Stimulated activated CD4-positive, alpha-beta T cell treated with anti-CD3 and anti-CD28 coated beads, Interleukin-1b, Interleukin-23, amount 100 ng/mL, for 48 hours (primary cell): ENCODE measurements at regions not wholly inside any gene's neighbourhood (a gene's known extent, or its start where the extent isn't known, plus 50 kb on each side); places are given as distances from the start of the nearest gene placed in this dataset.
"Not testable (repeated sequence)": the region's sequence is repeated elsewhere in the genome, so short reads cannot be mapped to it uniquely, and the experiment has no call there.

Experiments used
- DNase-seq: peaks from one replicate; pipeline ENCODE4 v3.0.0-alpha.2; 2020

DNA sequence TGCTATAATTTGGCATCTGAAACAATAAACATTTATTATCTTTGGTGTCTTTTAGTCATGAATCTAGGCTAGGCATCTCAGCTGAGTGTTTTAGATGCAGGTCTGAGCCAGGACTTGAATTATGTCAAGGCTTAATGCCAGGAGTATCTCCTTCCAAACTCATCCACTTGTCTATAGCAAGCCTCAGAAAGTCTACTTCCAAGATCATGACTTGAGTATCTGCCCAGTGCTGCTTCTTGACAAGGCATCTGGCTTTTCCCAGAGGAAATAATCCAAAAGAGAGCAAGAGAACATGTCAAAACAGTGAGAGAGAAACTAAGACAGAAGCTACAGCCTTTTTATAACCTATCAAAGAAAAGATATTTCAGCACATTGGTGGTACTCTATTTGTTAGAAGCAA, 1052.1 kb upstream of the PCDH10 start:
- DNase-seq = no peak

DNA sequence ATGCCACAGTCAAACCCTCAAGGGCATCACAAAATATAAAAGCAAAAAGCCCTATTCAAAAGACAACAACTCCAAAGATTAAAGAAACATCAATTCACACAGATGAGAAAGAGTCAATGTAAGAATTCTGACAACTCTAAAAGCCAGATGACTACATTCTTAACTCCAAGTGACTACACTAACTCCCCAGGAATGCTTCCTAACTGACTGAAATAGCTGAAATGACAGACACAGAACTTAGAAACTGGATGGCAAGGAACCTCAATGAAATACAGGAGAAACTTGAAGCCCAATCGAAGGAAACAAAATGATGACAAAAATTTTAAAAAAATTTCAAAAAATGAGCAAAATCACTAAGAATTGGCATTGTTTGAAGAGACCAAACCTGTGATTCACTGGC, 1047.6 kb upstream of the PCDH10 start:
- no peak for DNase-seq

DNA sequence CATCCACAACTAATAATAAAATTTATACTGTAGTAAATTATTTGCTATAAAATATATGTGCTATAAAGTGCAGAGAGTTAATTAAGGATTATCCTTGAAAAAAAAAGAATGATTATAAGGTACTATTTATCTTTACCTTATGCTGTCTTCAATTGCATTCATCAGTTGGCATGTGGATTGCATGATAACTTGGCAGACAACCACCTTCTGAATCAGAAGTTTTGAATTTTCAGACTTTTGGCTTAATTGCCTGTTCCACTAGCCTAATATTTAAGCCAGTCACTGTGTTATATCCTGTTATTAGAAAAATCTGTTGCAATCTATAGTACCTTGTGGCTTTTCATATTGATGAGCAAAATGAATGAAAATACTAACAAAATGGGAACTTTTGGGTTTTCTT, 1040.3 kb upstream of the PCDH10 start:
- no peak for DNase-seq

DNA sequence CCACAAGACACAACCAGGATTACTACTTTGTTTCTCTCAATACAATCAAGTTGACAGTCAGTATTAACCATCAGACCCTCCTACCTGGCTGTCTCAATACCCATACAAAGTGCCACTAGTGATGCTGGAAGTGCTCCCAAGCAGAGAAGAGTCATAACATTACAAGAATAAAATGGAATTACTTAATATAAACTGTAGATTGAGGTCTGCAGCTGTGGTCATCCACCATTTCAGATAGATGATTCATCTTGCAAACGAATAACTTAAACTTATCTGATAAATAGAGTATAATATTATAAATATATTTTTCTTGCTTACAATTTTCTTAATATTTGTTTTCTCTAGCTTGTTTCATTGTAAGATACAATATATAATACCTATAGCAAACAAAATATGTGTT, 1034.2 kb upstream of the PCDH10 start:
- DNase-seq = no peak

DNA sequence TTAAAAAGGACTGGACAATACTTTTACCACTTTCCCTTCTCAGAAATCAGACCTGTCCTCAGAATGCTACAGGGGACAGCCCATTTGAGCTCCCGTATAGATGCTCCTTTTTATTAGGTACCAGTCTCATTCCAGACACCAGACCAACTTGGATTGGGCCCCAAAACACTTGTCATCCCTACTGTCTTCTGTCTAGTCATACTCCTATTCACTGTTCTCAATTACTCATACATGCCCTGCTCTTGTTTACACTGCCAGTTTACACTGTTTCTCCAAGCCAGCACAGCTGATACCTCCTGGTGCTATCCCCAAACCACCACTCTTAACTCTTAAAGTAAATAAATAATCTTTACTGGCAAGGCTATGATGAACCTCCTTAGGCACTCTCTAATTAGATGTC, 1026.4 kb upstream of the PCDH10 start:
- not testable (repeated sequence) for DNase-seq

DNA sequence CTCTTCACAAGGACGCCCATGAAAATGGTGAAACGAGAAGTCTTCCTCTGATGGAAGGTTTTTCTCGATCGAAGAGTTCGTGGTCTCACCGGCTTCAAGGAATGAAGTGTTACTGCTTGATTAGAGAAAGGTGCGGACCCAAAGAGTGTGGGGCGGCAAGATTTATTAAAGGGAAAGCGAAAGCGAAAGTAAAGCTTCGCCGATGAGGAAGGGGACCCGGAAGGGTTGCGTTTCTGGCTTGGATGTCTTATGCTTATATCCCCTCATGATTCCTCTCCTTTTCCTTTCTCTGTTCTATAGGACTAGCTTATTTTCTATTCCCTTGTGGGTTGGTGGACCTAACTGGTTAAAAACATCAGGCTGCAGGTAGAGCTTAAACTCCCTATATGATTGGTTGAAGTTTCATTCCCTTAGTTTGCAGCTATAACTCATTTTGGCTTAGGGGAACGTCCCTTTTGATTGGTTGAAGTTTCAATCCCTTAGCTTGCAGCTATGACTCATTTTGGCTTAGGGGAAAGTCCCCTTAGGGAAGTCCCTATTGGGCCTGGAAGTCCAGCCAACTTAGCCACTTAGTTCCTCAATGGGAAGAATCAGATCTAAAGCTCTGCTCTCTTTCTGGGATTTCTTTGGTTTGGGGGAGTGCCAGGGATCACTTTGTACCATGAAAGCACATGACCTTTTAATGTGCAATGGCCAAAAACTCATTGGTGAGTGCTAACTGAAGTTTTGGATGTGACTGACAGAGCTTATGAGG, 1025.0 kb upstream of the PCDH10 start:
- DNase-seq = no peak

DNA sequence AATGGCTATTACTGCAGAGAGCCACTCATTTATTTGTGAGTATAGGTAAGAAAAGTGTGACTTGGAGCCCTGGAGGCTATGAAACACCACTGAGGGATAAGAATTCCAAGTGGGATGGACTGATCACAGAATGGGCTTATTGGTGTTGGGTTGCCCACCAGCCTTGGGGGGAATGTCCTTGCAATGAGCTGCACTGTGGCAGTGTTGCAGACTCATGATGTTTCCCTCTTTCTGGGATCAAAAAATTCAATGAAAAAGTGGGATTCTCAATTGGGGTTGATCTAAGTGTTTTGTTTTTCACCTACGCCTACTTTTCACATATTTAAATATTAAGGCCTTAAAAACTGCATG, 1024.5 kb upstream of the PCDH10 start:
- DNase-seq = no peak

DNA sequence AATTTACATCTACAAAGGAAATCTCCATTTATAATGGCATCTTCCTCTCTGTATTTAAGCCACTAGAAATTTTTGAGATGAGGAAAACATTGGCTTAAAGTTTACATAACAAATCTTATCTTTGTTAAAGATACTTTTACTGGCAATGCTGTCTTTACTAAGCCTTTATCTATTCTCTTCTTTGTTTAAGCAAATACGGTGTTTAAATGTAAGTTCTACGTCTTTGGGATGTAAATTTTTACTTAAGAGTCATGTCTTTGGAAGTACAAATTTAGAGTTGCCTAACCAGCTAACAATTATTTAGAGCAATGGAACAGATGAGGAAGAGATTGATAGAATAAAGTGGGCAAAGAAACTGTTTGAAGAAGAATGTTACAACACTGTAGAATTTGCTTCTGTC, 1024.0 kb upstream of the PCDH10 start:
- no peak for DNase-seq

DNA sequence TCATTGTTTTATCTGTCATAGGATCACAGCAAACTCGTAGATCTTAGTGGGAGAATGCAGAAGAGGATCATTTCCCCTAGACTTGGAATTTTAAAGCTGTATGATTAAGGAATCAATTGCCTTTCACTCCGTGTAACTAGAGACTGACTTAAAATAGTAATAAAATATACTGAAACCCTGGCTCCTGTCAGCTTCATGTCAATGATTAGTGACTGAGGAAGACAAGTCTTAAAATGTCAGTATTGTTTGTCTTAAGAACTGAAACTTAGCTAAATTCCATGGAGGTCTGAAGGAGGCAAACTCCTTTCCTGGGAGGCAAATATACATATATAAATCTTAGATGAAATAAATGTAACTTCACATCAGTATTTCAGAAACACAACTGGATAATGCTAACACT, 1016.7 kb upstream of the PCDH10 start:
- no peak for DNase-seq

DNA sequence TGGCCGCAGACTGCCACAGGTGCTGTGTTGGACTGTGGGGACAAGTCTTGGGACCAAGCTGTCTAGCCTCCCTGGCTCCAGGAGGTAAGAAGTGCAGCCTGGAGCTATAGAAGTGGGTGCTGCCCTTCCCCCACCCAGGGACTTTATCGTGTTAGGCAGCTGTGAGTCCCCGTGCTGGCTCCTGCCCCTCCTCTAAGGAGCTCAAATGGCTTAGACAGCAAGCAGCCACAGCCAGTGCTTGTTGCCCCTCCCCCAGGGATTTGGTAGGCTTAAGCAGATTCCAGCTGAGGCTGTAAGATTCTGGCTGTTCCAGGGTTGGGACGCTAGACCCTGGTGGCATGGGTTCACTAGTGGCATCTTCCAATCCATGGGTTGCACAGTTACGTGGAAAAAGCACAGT, 979.4 kb upstream of the PCDH10 start:
- no peak for DNase-seq

DNA sequence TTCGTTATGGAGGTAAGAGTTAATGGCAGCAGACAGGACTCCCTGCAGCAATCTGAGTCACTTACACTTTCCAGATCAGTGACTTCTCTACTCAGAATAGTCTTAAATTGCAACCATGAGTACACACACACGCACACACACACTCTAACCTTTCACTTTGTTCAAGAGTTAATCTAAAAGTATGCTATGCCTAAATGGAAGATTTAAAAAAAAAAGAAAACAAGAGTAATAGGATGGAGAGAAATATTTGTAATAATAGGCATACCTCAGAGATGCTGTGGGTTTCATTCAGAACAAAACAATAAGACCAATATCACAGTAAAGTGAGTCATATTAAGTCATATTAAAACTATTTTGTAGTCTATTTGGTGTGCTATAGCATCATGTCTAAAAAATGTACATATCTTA, 969.1 kb upstream of the PCDH10 start:
- no peak for DNase-seq

DNA sequence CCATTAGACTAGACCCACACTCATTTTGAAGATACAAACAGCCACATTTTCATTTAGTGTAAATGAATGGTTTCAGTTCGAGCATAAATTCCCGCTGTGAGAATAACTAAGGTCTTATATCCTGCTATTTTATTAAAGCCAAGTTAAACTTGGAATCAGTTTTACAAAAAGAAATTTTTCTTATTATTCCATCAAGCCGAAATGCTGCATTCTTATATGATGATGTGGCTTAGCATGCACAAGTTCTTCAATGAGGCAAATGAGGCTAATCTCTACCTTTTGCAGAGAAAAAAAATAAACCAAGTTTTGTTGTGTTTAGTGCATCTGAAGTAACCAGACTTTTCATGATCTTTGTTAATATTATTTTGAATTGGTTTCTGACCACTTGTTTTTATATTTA, 953.9 kb upstream of the PCDH10 start:
- no peak for DNase-seq

DNA sequence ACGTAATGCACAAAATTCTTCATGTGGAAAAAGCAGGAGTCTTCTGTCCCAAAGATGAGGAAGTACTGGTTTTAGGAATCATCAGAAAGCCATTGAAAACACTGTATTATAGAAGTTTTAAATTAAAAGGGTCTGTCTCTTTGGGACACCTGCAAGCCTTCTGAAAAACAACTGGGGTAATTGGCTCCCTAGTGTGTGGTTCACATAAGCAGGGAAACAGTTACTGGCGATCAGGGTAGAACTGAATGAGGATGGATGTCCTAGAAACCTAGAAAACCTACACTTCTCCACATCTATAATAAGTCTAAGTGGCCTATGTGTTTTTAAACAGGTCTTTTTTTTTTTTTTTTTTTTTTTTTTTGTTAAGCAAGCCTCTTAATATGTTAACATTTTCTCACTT, 945.5 kb upstream of the PCDH10 start:
- no peak for DNase-seq

DNA sequence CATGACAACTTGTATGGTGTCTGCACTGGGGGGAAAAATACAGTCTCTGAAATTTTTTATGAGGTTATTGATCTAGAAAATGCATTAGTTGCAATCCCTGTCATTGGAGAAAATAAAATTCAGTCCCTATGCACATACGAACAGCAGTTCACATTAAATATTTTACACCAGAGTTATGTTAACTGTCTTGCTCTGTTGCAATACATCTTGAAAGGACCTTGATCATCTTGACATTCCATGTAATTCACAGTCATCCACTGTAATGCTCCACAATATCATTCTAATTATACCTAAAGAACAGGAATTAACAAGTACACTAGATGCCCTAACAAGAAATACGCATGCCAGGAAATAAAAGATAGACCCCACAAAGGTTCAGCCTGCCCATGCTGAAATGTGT, 934.6 kb upstream of the PCDH10 start:
- DNase-seq = no peak

DNA sequence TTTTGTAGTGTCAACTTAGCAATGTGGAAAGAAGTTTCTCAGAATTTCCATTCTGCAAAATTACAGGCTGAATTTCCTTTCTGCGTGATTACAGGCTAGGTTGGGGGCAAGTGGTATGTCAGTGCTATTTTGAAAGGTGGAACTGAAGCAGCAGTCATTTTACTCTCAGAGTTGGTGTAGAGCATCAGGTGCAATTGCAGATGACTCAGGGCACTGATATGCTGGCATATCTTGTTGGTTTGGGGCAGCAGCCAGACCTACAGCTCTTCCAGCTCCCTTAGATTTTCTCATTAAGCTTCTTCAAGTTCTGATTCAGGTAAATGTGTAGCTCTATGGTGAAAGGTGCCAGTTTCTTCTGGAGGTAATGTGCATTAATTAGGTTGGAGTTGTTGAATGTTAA, 930.7 kb upstream of the PCDH10 start:
- no peak for DNase-seq

DNA sequence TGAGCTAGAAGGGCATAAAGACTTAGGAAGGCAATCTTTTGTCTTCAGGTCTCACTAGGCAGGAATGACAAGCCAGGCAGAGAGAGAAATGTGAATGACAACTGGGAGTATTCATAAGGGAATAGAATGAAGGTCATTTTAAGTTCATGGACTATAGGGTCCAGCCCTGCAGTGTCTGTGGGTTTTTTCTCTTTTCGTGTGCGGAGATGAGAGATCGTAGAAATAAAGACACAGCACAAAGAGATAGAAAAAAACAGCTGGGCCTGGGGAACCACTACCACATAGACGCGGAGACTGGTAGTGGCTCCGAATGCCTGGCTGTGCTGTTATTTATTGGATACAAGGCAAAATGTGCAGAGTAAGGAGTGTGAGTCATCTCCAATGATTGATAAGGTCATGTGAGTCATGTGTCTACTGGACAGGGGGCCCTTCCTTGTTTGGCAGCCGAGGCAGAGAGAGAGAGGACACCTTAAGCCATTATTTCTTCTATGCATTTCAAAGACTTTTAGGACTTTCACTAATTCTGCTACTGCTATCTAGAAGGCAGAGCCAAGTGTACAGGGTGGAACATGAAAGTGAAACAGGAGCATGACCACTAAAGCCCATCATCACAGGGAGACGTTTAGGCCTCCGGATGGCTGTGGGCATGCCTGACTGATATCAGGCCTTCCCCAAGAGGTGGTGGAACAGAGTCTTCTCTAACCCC, 921.8 kb upstream of the PCDH10 start:
- no peak for DNase-seq

DNA sequence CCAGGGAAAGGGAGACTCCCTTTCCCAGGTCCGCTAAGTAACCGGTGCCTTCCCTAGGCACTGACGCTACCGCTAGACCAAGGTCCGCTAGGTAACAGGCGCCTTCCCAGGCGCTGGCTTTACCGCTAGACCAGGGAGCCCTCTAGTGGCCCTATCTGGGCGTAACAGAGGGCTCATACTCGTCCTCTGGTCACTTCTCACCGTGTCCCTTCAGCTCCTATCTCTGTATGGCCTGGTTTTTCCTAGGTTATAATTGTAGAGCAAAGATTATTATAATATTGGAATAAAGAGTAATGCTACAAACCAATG, 921.3 kb upstream of the PCDH10 start:
- DNase-seq = peak; percentile 2

DNA sequence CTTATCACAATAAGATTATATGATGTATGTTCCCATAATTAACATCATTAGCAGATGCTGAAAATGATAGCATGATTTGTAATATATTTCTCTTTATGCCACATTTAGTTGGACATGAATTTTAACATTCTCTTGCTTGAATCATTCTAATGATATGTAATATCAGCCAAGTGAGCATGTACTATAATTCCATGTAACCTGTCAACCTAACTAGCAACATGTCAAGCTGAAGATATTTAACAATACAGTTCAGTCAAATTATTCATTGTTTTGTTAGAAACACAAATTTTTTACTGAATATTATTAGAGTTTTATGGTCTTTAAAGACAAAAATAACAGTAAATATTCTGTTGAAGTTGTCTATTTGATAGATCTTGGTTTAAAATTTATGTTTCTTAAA, 920.4 kb upstream of the PCDH10 start:
- no peak for DNase-seq

DNA sequence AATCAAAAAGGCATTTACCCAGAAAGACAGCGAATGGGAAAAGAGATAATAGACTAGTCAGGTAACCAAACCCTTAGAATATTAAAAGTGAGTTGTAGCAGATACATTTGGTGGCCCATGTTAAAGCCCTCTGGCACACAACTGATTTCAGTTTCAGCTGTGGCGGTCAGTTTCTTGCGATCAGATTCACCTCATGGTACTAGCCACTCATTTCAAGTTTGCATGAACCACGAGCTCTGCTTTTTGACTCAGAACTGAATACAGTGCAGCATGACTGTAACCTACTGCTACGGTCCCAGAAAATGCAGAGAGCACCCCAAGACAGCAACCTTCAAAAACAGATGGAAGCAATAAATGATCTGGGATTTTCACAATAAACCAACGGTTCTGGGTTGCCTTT, 919.1 kb upstream of the PCDH10 start:
- DNase-seq = no peak

DNA sequence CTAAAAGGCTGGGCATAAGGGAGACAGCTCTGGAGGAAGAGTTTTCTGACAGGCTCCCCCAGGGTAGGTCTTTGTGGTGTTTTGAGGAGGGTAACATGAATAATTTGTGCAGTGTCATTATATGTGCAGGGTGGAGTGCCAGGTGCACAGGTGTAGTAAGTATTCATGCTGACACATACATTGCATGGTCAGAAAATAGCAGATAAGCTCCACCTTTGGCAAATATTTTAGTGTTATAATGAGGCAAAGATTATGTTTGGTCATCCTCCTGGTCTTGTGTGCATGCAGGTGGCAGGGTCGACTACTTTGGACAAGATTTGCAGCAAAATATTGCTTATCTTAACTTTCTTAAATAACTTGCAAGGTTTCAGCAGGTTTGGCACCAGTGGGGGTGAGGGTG, 910.4 kb upstream of the PCDH10 start:
- DNase-seq = no peak

DNA sequence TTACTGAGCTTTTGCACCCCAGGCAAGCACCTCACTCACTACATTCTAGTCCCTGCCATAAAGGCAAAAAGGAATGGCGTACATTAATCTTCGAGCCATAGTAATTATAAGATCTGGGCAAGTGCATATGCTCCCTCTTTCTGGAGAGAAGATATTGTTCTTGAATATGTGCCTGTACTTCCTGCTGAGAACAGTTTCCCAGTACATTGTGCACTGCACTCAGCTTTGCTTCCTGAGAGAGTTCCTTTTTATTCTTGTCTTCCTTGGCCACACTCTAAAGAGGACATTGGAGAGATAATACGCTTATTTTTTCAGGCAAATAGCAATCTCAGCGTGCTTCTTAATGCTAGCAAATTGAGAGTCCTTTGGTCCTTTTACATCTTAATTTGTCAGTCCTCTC, 909.0 kb upstream of the PCDH10 start:
- no peak for DNase-seq

DNA sequence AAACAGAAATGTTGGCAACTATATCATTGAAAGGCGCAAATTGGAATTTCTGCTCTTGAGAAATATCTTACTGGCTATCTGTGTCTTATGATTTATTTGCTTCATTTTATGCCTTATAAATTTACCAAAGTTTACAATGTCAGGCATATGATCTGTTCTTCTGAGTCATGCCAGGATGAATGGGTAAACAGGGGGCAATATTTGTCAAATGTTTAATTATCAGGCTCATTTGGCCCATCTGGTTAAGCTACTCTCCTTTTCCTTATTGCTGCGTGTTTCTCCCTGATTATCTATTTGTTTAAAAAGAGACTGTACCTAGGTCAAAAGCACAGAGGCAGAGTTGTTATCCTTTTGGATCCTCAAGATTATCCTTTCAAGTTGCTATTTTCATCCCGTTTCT, 903.8 kb upstream of the PCDH10 start:
- no peak for DNase-seq

DNA sequence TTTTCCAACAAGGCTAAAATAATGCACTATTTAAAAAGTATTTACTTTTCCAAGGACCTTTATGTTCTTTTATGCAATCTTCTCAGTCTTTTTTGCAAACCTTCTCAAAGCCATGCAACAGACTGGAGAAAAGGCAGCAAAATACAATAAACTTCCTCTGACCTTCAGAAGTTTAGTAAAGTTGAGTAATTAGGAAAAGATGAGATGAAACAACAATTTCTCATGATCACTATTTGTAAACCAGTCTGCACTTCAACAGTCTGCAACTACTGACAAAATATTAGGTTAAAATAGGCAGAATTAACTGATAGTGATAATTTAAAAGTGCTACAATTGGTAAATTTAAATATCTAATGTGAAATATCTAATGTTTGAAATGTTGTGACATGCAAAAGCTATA, 884.9 kb upstream of the PCDH10 start:
- DNase-seq = no peak

DNA sequence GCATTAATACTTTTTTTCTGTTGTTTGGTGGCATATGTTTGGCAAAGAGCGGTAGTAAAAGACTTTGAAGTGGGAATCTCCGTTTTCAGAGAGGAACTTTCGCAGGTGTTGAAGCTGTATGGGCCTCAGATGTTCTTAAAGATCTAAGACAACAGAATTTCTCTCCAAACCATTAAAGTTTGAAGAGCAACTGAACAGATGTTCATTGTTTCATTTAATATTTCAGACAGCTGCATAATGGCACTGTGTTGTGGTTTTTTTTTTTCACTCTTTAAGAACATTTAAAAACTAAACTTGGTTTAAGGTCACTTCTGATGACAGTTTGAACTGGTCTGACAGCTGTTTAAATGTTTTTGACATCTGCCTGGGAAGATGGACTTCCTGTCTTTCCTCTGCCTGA, 882.7 kb upstream of the PCDH10 start:
- DNase-seq = no peak

DNA sequence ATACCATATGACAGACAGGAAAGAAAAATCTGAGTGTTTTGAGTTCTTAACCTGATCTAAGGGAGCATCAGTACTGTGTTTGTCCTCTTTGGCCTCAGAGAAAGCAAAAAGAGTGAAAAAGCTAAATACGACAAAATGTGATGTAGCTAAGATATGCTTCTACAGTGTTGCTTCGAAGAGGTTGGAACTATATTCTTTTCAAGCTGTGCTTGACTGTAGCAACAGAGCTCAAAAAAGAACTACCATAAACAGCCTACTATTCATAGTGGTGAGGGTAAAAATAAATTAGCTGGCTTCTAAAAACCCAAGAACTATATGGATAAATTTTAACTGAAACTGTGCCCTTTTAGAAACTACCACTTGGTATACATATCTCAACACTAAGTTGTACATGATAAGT, 881.8 kb upstream of the PCDH10 start:
- DNase-seq = no peak
